ACHN (cell line): ENCODE measurements at regions not wholly inside any gene's neighbourhood (a gene's known extent, or its start where the extent isn't known, plus 50 kb on each side); places are given as distances from the start of the nearest gene placed in this dataset.

Experiments used
- DNase-seq: peaks from one replicate; pipeline ENCODE4 v3.0.0-alpha.2; 2015
- in situ Hi-C: cut with HindIII; loops from 2 replicates; pipeline ENCODE4 v1.10.0; 2017; ENCODE audit warnings: low sequenced_read_pairs, low pct_ligation_motif_present, low pct_unique_long_range_greater_than_20kb

DNA sequence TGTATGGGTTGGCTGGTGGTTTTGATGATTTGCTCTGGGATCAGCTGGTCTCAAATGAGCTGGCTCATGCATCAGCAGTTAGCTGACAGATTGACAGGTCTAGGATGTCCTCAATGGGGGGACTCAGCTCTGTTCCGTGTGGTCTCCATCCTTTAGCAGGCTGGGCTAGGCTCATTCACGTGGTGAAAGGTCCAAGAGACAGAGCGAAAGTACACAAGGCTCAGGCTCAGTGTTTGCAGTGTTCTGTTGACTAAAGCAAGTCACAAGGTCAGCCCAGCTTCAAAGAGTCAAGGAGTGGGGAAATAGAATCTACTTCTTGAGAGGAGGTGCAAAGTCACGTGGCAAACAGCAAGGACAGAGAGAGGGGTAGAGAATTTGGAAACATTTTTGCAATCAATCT lies 126.5 kb upstream of the CMC1 start:
- no peak for DNase-seq
- in situ Hi-C loops = no loop called here

- no peak for DNase-seq
- in situ Hi-C loops = no loop called here
Observed at GRCh38 chr3:28115316-28115715, 126.1 kb upstream of the CMC1 start.

- in situ Hi-C loops = no loop called here
- DNase-seq = no peak
Observed at GRCh38 chr3:28117598-28117997, 123.8 kb upstream of the CMC1 start.

DNA sequence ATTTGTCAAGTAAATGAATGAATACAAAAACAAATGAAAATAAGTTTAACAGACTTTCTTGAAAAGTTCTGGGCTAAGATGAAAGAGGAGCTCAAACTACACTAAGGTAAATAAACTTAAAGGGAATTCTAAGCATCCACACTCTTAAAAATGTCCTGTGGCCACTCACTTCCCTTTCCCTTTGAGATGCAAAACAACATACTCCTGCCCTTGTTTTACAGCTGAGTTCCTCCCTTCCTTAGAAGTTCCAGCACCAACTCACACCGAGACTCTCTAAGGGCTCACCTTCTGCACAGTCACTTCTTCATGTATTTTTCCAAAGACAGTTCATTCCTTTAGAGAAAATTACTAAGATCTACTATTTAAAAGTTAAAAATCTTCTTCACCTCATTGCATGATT lies 123.3 kb upstream of the CMC1 start:
- DNase-seq = no peak
- in situ Hi-C loops = no loop called here

DNA sequence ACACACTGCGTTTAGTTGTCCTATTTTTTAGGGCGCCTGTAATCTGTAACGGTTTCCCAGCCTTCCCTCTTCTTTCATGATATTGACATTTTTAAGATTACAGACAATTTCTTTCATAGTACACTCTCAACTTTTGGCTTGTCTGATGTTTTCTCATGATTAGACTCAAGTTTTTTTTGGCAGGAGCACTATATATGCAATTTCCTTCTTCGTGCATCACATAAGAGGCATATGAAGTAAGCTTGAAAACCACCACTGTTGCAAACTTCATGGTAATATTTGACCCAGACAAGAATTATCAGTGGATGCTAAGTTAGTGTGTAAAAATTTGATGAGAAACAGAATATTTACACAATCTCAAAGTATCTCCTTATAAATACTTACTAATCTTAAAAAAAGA lies 119.2 kb upstream of the CMC1 start:
- in situ Hi-C loops = no loop called here
- no peak for DNase-seq

- no peak for DNase-seq
- in situ Hi-C loops = no loop called here
Observed at GRCh38 chr3:28124882-28125281, 116.5 kb upstream of the CMC1 start.

DNA sequence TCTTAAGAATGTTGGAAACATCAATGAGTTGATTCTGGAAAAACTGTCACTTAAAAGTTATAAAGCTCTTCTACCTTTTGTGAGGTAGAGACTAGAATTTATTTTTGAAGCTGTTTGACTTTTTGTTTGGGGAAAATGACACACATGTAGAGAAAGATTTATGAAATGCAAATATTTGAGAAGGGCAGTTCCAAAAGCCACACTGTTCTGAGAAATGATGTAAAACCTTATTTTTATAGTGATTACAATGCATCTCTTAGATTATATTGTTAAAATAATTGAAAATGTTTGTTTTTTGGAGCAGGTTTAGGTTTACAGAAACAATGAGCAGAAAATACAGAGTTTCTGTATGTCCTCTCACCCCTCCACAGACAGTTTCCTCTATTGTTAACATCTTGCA lies 116.1 kb upstream of the CMC1 start:
- DNase-seq = no peak
- in situ Hi-C loops = no loop called here

DNA sequence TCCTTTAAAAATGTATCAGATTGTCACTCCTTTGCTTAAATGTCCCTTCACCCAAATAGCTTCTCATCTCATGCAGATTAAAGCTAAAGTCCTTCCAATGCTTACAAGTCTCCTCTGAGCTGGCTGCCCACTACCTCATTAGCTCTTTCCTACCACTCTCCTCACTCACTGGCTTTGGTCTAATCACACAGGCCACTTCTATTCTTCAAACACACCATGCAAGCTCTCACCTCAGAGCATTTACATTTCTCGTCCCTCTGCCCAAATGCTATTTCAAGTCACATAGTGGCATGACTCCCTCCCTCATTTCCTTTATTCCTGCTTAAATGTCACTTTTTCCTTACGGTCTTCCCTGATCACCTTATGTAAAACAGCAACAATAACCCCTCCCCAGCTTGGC lies 110.6 kb upstream of the CMC1 start:
- in situ Hi-C loops = no loop called here
- no peak for DNase-seq

GRCh38 chr3:28132941-28133340 lies 108.5 kb upstream of the CMC1 start:
- in situ Hi-C loops = no loop called here

GRCh38 chr3:28134198-28134597 lies 107.2 kb upstream of the CMC1 start:
- in situ Hi-C loops = no loop called here
- DNase-seq = no peak

More at GRCh38 chr3:28132941-28133340, 108.5 kb upstream of the CMC1 start:
- DNase-seq = no peak

DNA sequence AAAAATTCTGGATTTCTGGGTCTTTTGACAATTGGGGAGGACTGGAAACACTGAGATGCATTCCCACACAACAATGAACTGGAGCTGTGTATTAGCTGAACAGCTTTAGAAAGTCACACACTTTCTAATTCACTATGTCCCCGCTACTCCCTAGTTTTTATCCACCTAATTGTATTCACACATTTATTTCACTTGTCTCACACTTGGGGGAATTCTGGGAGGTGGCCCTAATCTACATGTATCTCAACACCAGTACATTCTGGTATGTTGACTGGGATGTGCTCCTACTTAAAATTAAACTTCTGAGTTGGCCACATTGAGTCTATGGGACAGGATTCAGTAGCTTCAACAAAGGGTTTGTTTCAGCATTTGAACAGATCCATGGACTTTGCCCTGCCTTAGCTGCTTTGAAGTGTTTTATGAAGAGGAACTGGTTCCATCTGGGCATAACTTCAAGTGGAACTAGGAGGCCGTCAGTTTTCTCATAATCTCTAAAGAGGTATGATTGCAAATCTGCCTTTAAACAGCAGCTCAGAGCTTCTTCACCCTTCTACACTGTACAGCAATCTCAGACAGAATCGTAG lies 106.5 kb upstream of the CMC1 start:
- in situ Hi-C loops = no loop called here
- DNase-seq = no peak

DNA sequence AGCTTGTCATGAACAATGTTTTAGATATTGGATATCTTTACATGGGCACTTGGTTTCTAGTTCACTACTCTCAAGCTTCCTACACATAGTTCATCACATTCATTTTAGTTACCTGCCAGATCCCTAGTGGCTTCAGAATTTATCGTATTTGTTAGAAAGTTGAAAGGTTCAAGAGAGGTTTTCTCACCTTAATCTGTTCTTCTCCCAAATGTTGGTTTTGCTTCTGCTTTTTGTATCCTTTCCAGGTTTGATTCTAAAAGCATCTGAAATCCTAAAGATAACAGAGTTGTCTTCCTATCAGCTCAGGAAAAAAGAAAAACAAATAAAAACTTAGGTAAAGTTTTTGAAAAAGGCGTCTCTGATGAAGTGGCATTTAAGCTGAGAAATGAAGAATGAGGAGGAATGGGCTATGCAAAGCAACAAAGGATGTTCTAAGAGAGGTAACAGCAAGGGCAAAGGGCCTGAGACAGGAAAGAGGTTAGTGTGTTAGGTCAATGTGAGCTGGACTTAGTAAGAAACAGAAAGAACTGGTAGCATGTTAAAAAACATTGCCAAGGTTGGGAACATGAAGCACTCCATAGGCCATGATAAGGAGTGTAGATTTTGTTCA lies 104.7 kb upstream of the CMC1 start:
- in situ Hi-C loops = no loop called here

DNA sequence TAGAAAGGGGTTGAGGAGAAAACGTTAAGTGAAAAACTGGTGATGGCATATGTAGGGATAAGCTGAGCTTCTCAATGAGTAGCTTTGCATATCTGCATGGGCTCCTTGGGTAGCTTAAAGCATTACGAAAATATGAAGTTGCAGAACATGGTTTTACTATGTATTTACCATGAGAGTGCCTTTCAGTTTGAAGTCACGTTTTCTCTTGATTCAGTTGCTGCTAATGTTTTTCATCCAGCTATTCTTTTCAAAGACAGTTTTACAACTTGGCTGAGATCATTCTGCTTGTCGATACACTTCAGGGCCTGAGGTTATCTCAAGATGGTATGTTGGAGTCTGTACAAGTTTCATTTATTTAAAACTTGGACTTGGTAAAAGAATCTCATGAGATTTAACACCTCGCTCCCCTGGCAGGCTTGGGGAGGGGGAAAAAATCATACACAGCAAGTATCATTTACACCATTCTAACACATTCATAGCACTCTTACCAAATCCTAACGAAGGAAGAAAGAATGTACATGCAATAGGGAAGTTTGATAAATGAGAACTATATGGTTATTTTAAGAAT lies 103.3 kb upstream of the CMC1 start:
- no peak for DNase-seq
- in situ Hi-C loops = no loop called here

More for the DNA sequence above, 104.7 kb upstream of the CMC1 start:
- DNase-seq = no peak

- in situ Hi-C loops = no loop called here
- DNase-seq = no peak
Observed at GRCh38 chr3:28139288-28139687, 102.1 kb upstream of the CMC1 start.

DNA sequence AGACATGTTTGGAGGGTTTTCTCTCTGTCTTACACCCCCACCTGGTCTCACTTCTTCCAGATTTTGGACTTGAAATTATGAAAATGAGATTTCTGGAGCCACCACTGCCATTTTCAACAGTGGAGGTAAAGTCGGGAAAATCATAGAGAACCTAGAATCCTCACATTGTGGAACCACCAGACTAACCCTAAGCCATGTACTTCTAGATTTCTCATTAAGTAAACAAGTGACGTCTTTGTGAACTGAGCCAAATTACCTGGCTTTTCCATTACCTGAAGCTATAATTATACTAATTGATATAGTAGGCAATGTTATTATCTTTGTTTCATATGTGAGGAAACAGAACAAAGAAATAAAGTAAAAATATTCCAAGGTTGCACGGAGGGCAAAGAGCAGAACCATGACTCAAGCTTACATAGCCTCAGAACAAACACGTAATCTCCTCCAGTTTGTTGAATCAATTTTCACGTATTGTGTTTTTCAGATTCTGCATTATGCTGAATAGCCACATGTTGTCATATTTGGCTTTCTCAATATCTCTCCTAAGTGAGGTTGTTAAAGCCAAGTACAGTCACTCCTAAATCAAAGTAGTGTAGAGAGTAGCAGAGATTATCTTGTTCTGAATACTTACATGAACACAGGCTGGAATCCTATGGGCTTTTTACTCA lies 101.3 kb upstream of the CMC1 start:
- in situ Hi-C loops = no loop called here
- no peak for DNase-seq

- no peak for DNase-seq
- in situ Hi-C loops = no loop called here
Observed at GRCh38 chr3:28140664-28141063, 100.8 kb upstream of the CMC1 start.

DNA sequence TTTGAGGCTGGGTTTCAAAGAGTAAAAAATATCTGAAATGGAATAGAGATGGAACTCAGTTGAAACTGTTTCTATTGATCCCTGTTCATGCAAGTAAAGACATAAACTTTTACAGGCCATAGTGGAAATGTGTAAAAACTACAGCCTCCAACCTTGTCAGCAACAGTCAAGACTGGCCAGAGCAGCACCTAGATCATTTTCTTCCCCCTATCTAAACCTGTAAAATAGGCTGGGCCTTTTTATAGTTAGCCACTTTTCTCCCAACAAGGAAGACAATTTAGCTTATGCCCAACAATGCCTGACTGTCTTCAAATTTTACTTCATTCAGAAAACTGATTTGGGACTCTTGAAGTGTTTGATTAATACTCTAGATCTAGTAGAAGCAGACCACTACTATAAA lies 91.5 kb upstream of the CMC1 start:
- in situ Hi-C loops = no loop called here
- no peak for DNase-seq

GRCh38 chr3:28150465-28151206 lies 90.8 kb upstream of the CMC1 start:
- DNase-seq = no peak
- in situ Hi-C loops = no loop called here

DNA sequence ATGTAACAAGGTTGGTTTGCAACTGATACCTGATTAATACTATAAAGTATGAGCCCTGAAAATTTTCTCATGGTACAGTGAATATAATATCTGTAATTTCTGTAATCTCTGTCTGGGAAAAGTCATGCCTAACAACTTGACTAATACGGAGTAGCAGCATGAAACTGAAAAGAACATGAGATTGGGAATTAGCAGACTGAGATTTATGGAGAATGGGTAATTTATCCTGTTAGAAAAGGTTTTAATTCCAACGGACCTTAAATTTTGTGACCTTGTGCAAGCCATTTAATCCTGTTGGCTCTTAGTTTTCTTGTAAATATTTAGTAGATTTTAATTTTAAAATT lies 90.2 kb upstream of the CMC1 start:
- in situ Hi-C loops = no loop called here
- DNase-seq = no peak
